Suprapubic skin (tissue), 4 donors: ENCODE measurements at regions not wholly inside any gene's neighbourhood (a gene's known extent, or its start where the extent isn't known, plus 50 kb on each side); places are given as distances from the start of the nearest gene placed in this dataset.

Experiments
- DNase-seq, 2 donors: peaks; one replicate each; pipeline ENCODE4 v3.0.0-alpha.2; 2019; ENCODE audit warnings: low spot score in 2 of 2
- H3K27ac ChIP-seq: fragments of 200-600 bp; sonication (generic); one replicate; pipeline ENCODE4 v1.5.1; 2019
- H3K27me3 ChIP-seq: fragments of 200-600 bp; sonication (generic); one replicate; pipeline ENCODE4 v1.5.1; 2019
- H3K36me3 ChIP-seq: fragments of 200-600 bp; sonication (generic); one replicate; pipeline ENCODE4 v1.5.1; 2019
- H3K4me1 ChIP-seq: fragments of 200-600 bp; sonication (generic); one replicate; pipeline ENCODE4 v1.5.1; 2019
- H3K4me3 ChIP-seq: fragments of 200-600 bp; sonication (generic); one replicate; pipeline ENCODE4 v1.5.1; 2019; ENCODE audit warnings: mild to moderate bottlenecking
- H3K9me3 ChIP-seq: fragments of 200-600 bp; sonication (generic); one replicate; pipeline ENCODE4 v1.5.1; 2019
- CTCF ChIP-seq, 2 donors: fragments of 200-600 bp in 1 of 2; fragments of 450-650 bp in 1 of 2; sonication (generic) in 1 of 2; IDR thresholded peaks; one replicate each; pipeline ENCODE4 v1.5.1; 2016 to 2019; ENCODE audit warnings: antibody characterized with exemption in 2 of 2, mild to moderate bottlenecking in 1 of 2, moderate library complexity in 1 of 2
- EP300 ChIP-seq: sonication (generic); formaldehyde crosslinking; IDR thresholded peaks from one replicate; pipeline ENCODE4 v1.6.1; 2017; ENCODE audit warnings: antibody characterized with exemption
- POLR2A ChIP-seq, 2 donors: fragments of 450-650 bp; IDR thresholded peaks; one replicate each; pipeline ENCODE4 v1.6.1; 2017; ENCODE audit warnings: antibody characterized with exemption in 2 of 2, mild to moderate bottlenecking in 2 of 2, moderate library complexity in 2 of 2
- POLR2AphosphoS5 ChIP-seq, 3 donors: sonication (generic); formaldehyde crosslinking; IDR thresholded peaks; one replicate each; pipeline ENCODE4 v1.6.1; 2017; ENCODE audit warnings: antibody characterized with exemption in 3 of 3
- WGBS: methylation state at CpG from one replicate; pipeline ENCODE4 v1.1.5; 2018; 5-methylcytosine and 5-hydroxymethylcytosine counted together

- TF ChIP-seq EP300, result no peak
- no peak for TF ChIP-seq CTCF (IDR thresholded peaks at IDR 0.05)
- no peak for TF ChIP-seq POLR2AphosphoS5 (IDR thresholded peaks at IDR 0.05)
- no peak overlapping the region for H3K27ac ChIP-seq
- H3K36me3 ChIP-seq, result no peaks in the 10 kb centered on the region
- H3K27me3 ChIP-seq, result no peaks in the 10 kb centered on the region
- no peak overlapping the region for H3K4me3 ChIP-seq
- no peaks in the 10 kb centered on the region for H3K9me3 ChIP-seq
- no peak for DNase-seq
- H3K4me1 ChIP-seq, result no peaks in the 10 kb centered on the region
Observed at GRCh38 chr9:73682789-73683188, 531.1 kb downstream of the ANXA1 start.

- no peak for DNase-seq
- H3K9me3 ChIP-seq, result no peaks in the 10 kb centered on the region
- no peaks in the 10 kb centered on the region for H3K27me3 ChIP-seq
- TF ChIP-seq EP300, result no peak
- no peak for TF ChIP-seq POLR2A (IDR thresholded peaks at IDR 0.05)
- TF ChIP-seq POLR2AphosphoS5 (IDR thresholded peaks at IDR 0.05), result no peak
- TF ChIP-seq CTCF (IDR thresholded peaks at IDR 0.05), result no peak
- H3K36me3 ChIP-seq, result no peaks in the 10 kb centered on the region
- H3K4me1 ChIP-seq, result no peaks in the 10 kb centered on the region
- H3K27ac ChIP-seq, result no peak overlapping the region
- H3K4me3 ChIP-seq, result no peak overlapping the region
Observed at GRCh38 chr9:73683862-73684591, 532.4 kb downstream of the ANXA1 start.

GRCh38 chr9:73684601-73685000, 532.9 kb downstream of the ANXA1 start:
- WGBS, result 51% methylated on average over 3 of the region's 3 CpGs
- H3K27ac ChIP-seq, result no peak overlapping the region
- H3K9me3 ChIP-seq, result no peaks in the 10 kb centered on the region
- no peak overlapping the region for H3K4me3 ChIP-seq
- no peak for DNase-seq
- TF ChIP-seq POLR2AphosphoS5 (IDR thresholded peaks at IDR 0.05) (no peak), EP300 (no peak), POLR2A (IDR thresholded peaks at IDR 0.05) (no peak), CTCF (IDR thresholded peaks at IDR 0.05) (no peak)
- no peaks in the 10 kb centered on the region for H3K4me1 ChIP-seq
- H3K27me3 ChIP-seq, result no peaks in the 10 kb centered on the region
- no peaks in the 10 kb centered on the region for H3K36me3 ChIP-seq

GRCh38 chr9:73685786-73686185, 534.1 kb downstream of the ANXA1 start:
- 80% methylated on average over 3 of the region's 3 CpGs for WGBS
- Histone ChIP-seq H3K27ac (no peak overlapping the region), H3K36me3 (no peaks in the 10 kb centered on the region), H3K4me1 (no peaks in the 10 kb centered on the region), H3K27me3 (no peaks in the 10 kb centered on the region), H3K9me3 (no peaks in the 10 kb centered on the region), H3K4me3 (no peak overlapping the region)
- DNase-seq, result no peak
- TF ChIP-seq EP300 (no peak), POLR2AphosphoS5 (IDR thresholded peaks at IDR 0.05) (no peak), POLR2A (IDR thresholded peaks at IDR 0.05) (no peak), CTCF (IDR thresholded peaks at IDR 0.05) (no peak)

GRCh38 chr9:73689051-73689870, 537.6 kb downstream of the ANXA1 start:
- Histone ChIP-seq H3K4me3 (no peak overlapping the region), H3K27ac (no peak overlapping the region), H3K9me3 (no peaks in the 10 kb centered on the region), H3K27me3 (no peaks in the 10 kb centered on the region), H3K4me1 (no peaks in the 10 kb centered on the region), H3K36me3 (no peaks in the 10 kb centered on the region)
- 35% methylated on average over 5 of the region's 5 CpGs for WGBS
- DNase-seq, result no peak
- TF ChIP-seq CTCF (IDR thresholded peaks at IDR 0.05) (no peak), EP300 (no peak), POLR2A (IDR thresholded peaks at IDR 0.05) (no peak), POLR2AphosphoS5 (IDR thresholded peaks at IDR 0.05) (no peak)
